Osteocyte (in vitro differentiated cells): ENCODE measurements at regions not wholly inside any gene's neighbourhood (a gene's known extent, or its start where the extent isn't known, plus 50 kb on each side); places are given as distances from the start of the nearest gene placed in this dataset.
A peak's percentile ranks its signal among the peaks of the same experiment; 100 is the strongest.

Source experiments
- DNase-seq: peaks from one replicate; pipeline ENCODE4 v3.0.0; 2021; ENCODE audit warnings: mixed read lengths; ENCODE audit not compliant: unreplicated experiment; ENCODE audit errors: extremely low spot score
- H3K27ac Mint-ChIP-seq: one replicate; pipeline ENCODE4 v1.8.0; 2021; ENCODE audit warnings: mild to moderate bottlenecking, mixed read lengths; ENCODE audit not compliant: unreplicated experiment
- H3K27me3 Mint-ChIP-seq: one replicate; pipeline ENCODE4 v1.8.0; 2021; ENCODE audit warnings: mixed read lengths; ENCODE audit not compliant: unreplicated experiment
- H3K36me3 Mint-ChIP-seq: one replicate; pipeline ENCODE4 v1.8.0; 2021; ENCODE audit warnings: mixed read lengths; ENCODE audit not compliant: unreplicated experiment
- H3K4me1 Mint-ChIP-seq: one replicate; pipeline ENCODE4 v1.8.0; 2021; ENCODE audit warnings: mixed read lengths; ENCODE audit not compliant: unreplicated experiment
- H3K4me3 Mint-ChIP-seq: one replicate; pipeline ENCODE4 v1.8.0; 2021; ENCODE audit warnings: mild to moderate bottlenecking, moderate library complexity, mixed read lengths; ENCODE audit not compliant: unreplicated experiment
- H3K9me3 Mint-ChIP-seq: one replicate; pipeline ENCODE4 v1.8.0; 2021; ENCODE audit warnings: mixed read lengths; ENCODE audit not compliant: unreplicated experiment
- CTCF ChIP-seq: fragments of 200-600 bp; sonication (generic); IDR thresholded peaks from 2 replicates; pipeline ENCODE4 v1.5.0; 2021; ENCODE audit warnings: antibody characterized with exemption, mild to moderate bottlenecking, moderate library complexity

DNA sequence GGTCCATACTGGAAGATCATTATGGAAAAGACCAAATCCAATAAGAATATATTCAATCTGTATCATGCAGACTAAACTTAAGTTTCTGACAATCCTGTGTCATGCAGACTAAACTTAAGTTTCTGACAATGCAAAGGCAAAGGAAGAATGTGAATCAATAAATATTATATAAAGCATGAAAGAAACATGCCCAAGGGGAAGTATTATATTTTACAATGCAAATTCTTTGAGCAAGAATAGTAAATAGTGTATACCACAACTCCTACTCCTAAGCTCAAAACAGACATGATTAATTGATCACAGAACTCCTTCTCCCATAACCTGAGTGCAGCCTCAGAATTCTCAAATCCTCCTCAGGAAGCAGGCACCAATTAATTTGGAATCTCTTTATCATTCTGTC lies 71.3 kb upstream of the BDNF start:
- H3K36me3 Mint-ChIP-seq, result no peaks in the 10 kb centered on the region
- peaks cover 29% of the 10 kb centered on the region for H3K27me3 Mint-ChIP-seq
- H3K9me3 Mint-ChIP-seq, result peaks cover 4% of the 10 kb centered on the region
- H3K4me3 Mint-ChIP-seq, result no peak overlapping the region
- no peak overlapping the region for H3K27ac Mint-ChIP-seq
- TF ChIP-seq CTCF, result no peak
- H3K4me1 Mint-ChIP-seq, result no peaks in the 10 kb centered on the region
- no peak for DNase-seq

DNA sequence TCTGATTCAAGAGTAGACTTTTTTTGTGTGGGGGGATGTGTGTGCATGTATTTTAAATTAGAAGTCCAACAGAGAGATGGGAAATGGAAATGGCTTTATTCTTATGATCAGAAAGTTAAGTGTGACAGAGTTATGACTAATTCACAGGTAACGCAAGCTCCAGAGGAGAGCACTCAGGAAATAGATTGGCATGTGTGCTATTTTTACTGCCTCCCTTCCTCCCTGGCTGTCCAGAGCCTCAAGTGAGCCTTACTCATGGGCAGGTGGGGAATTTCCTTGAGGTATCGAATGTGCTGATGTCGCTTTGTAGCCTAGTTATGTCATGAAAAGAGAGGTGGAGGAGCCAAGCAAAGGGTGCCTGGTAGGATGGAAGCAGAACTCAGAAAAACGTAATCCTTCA lies 70.3 kb upstream of the BDNF start:
- Mint-ChIP-seq H3K4me1 (no peaks in the 10 kb centered on the region), H3K9me3 (peaks cover 6% of the 10 kb centered on the region), H3K27me3 (peaks cover 32% of the 10 kb centered on the region), H3K27ac (no peak overlapping the region), H3K4me3 (no peak overlapping the region), H3K36me3 (no peaks in the 10 kb centered on the region)
- no peak for TF ChIP-seq CTCF
- no peak for DNase-seq

DNA sequence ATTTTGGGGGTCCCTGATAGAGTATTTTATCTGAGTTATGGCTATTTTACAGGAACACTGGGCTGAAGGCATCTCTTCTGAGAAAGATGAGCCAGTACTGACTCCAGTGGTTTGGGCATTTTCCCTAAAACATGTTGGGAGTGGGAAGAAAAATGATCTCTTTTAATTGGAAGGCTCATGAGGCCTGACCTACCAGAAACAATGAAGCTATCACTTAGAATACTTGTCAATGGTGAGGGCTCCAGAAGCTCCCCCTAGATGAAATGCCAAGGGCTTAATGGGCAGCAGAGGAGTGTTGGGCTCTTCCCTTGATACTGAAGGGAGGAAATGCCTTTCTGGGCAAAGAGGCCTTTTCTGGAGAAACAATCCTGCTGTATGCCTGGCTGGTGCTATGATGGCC lies 63.5 kb upstream of the BDNF start:
- H3K9me3 Mint-ChIP-seq, result peaks cover 3% of the 10 kb centered on the region
- no peak for DNase-seq

GRCh38 chr11:27761356-27761755 lies 61.1 kb upstream of the BDNF start:
- peaks cover 19% of the 10 kb centered on the region for H3K27me3 Mint-ChIP-seq
- H3K4me1 Mint-ChIP-seq, result peaks cover 10% of the 10 kb centered on the region
- no peak overlapping the region for H3K27ac Mint-ChIP-seq
- no peak for DNase-seq
- peaks cover 3% of the 10 kb centered on the region for H3K9me3 Mint-ChIP-seq
- TF ChIP-seq CTCF, result no peak
- H3K36me3 Mint-ChIP-seq, result no peaks in the 10 kb centered on the region
- no peak overlapping the region for H3K4me3 Mint-ChIP-seq

More for the DNA sequence above, 63.5 kb upstream of the BDNF start:
- Mint-ChIP-seq H3K4me3 (no peak overlapping the region), H3K27me3 (peaks cover 27% of the 10 kb centered on the region), H3K4me1 (no peaks in the 10 kb centered on the region), H3K36me3 (no peaks in the 10 kb centered on the region), H3K27ac (no peak overlapping the region)
- TF ChIP-seq CTCF, result no peak

- Mint-ChIP-seq H3K27ac (peak overlapping the region; percentile 56), H3K36me3 (no peaks in the 10 kb centered on the region), H3K4me1 (peaks cover 18% of the 10 kb centered on the region), H3K4me3 (no peak overlapping the region), H3K27me3 (peaks cover 9% of the 10 kb centered on the region), H3K9me3 (no peaks in the 10 kb centered on the region)
- DNase-seq, result no peak
- TF ChIP-seq CTCF, result no peak
These were observed 57.7 kb upstream of the BDNF start for GRCh38 chr11:27757953-27758352.
